SK-N-SH (cell line): ENCODE measurements at regions not wholly inside any gene's neighbourhood (a gene's known extent, or its start where the extent isn't known, plus 50 kb on each side); places are given as distances from the start of the nearest gene placed in this dataset.

Source experiments
- CTCF ChIA-PET: fragments of 300-600, 350-600 bp; formaldehyde crosslinking; extraction: SDS; loops from one replicate; lab custom pipeline; 2021; lab: Yijun Ruan, JAX
- POLR2A ChIA-PET: fragments of 350-600 bp; sonication (Branson Sonifier 250); formaldehyde crosslinking; extraction: SDS; loops from one replicate; lab custom pipeline; 2020; ENCODE audit warnings: antibody characterized with exemption, inconsistent platforms; lab: Yijun Ruan, JAX
- DNase-seq: peaks from one replicate; pipeline ENCODE4 v3.0.0; 2012
- H2AFZ ChIP-seq: fragments of 200-600 bp; sonication (generic); 2 replicates; pipeline ENCODE4 v1.8.1; 2016; ENCODE audit warnings: antibody characterized with exemption, mild to moderate bottlenecking, low read depth
- H3F3A ChIP-seq: fragments of 200-600 bp; sonication (generic); replicated peaks from 2 replicates; pipeline ENCODE3; 2016; ENCODE audit warnings: antibody characterized with exemption, mild to moderate bottlenecking; ENCODE audit not compliant: insufficient read depth
- H3K27ac ChIP-seq, 2 experiments: fragments of 200-500 bp in 1 of 2; fragments of 200-600 bp in 1 of 2; sonication (Bioruptor generic) in 1 of 2; sonication (generic), shearing (Covaris generic) in 1 of 2; 2 replicates each; pipeline versions ENCODE4 v1.5.1 to v1.6.1; 2014 to 2016; ENCODE audit warnings: low read depth in 2 of 2, inconsistent platforms in 1 of 2, low read length in 1 of 2, mild to moderate bottlenecking in 1 of 2, mixed read lengths in 1 of 2
- H3K27me3 ChIP-seq: fragments of 200-600 bp; sonication (generic), shearing (Covaris generic); 2 replicates; pipeline ENCODE4 v1.6.1; 2016; ENCODE audit warnings: mixed run types; ENCODE audit not compliant: insufficient read depth
- H3K36me3 ChIP-seq, 2 experiments: fragments of 200-500 bp in 1 of 2; fragments of 200-600 bp in 1 of 2; sonication (Bioruptor generic) in 1 of 2; sonication (generic) in 1 of 2; replicated peaks in 1 of 2; 2 replicates each; pipeline versions ENCODE3 to v1.5.1; 2014 to 2016; ENCODE audit warnings: low read length in 1 of 2, mild to moderate bottlenecking in 1 of 2; ENCODE audit not compliant: insufficient read depth in 2 of 2, control insufficient read depth in 1 of 2
- H3K4me1 ChIP-seq, 2 experiments: fragments of 200-500 bp in 1 of 2; fragments of 200-600 bp in 1 of 2; sonication (Bioruptor generic) in 1 of 2; sonication (generic), shearing (Covaris generic) in 1 of 2; 2 replicates each; pipeline versions ENCODE4 v1.5.1 to v1.6.1; 2014 to 2016; ENCODE audit warnings: low read depth in 1 of 2, low read length in 1 of 2, mixed run types in 1 of 2; ENCODE audit not compliant: insufficient read depth in 2 of 2, control insufficient read depth in 1 of 2
- H3K4me2 ChIP-seq: fragments of 200-600 bp; sonication (generic), shearing (Covaris generic); 2 replicates; pipeline ENCODE4 v1.6.1; 2017; ENCODE audit warnings: mixed run types
- H3K4me3 ChIP-seq, 2 experiments: fragments of 200-500 bp in 1 of 2; fragments of 200-600 bp in 1 of 2; sonication (Bioruptor generic) in 1 of 2; sonication (generic), shearing (Covaris generic) in 1 of 2; 2 replicates each; pipeline versions ENCODE4 v1.5.1 to v1.8.1; 2014 to 2016; ENCODE audit warnings: low read depth in 2 of 2, inconsistent platforms in 1 of 2, low read length in 1 of 2, mild to moderate bottlenecking in 1 of 2, mixed read lengths in 1 of 2, moderate library complexity in 1 of 2
- H3K79me2 ChIP-seq: fragments of 200-600 bp; sonication (generic); 2 replicates; pipeline ENCODE4 v1.8.1; 2017; ENCODE audit warnings: mild to moderate bottlenecking; ENCODE audit not compliant: insufficient read depth
- H3K9ac ChIP-seq: fragments of 200-600 bp; sonication (generic); 2 replicates; pipeline ENCODE4 v1.6.1; 2017; ENCODE audit warnings: mixed run types
- H3K9me2 ChIP-seq: fragments of 200-600 bp; sonication (generic); 2 replicates; pipeline ENCODE4 v1.6.1; 2017; ENCODE audit warnings: mixed run types
- H3K9me3 ChIP-seq: fragments of 200-600 bp; sonication (generic); 2 replicates; pipeline ENCODE4 v1.6.1; 2017; ENCODE audit warnings: mixed run types, mild to moderate bottlenecking, moderate library complexity
- H4K20me1 ChIP-seq: fragments of 200-600 bp; sonication (generic); 2 replicates; pipeline ENCODE4 v1.6.1; 2017; ENCODE audit warnings: mild to moderate bottlenecking, mixed run types; ENCODE audit not compliant: insufficient read depth
- CTCF ChIP-seq: fragments of 200-600 bp; sonication (generic); IDR thresholded peaks from 2 replicates; pipeline ENCODE4 v1.6.1; 2017; ENCODE audit warnings: antibody characterized with exemption, mild to moderate bottlenecking, moderate library complexity
- ELF1 ChIP-seq: IDR thresholded peaks from 2 replicates; pipeline ENCODE4 v1.4.0; 2012
- EP300 ChIP-seq, 2 experiments: IDR thresholded peaks; 2 replicates each; pipeline versions ENCODE4 v1.4.0 to v1.6.1; 2012; ENCODE audit warnings: borderline replicate concordance in 1 of 2, low read depth in 1 of 2, low read length in 1 of 2
- FOXM1 ChIP-seq: IDR thresholded peaks from 2 replicates; pipeline ENCODE4 v1.4.0; 2012; ENCODE audit warnings: low read depth, mild to moderate bottlenecking
- NFIC ChIP-seq: IDR thresholded peaks from 2 replicates; pipeline ENCODE4 v1.4.0; 2012; ENCODE audit warnings: borderline replicate concordance
- NRF1 ChIP-seq: IDR thresholded peaks from 2 replicates; pipeline ENCODE4 v1.6.1; 2012; ENCODE audit warnings: low read depth, mild to moderate bottlenecking, low read length
- PBX3 ChIP-seq: IDR thresholded peaks from 2 replicates; pipeline ENCODE4; 2012
- POLR2AphosphoS5 ChIP-seq: IDR thresholded peaks from 2 replicates; pipeline ENCODE4 v1.6.1; 2012; ENCODE audit warnings: low read depth, low read length
- RAD21 ChIP-seq: IDR thresholded peaks from 2 replicates; pipeline ENCODE4 v1.6.1; 2012; ENCODE audit warnings: mild to moderate bottlenecking, low read length
- RCOR1 ChIP-seq: fragments of 150-350 bp; IDR thresholded peaks from 2 replicates; pipeline ENCODE4 v1.6.1; 2017; ENCODE audit warnings: antibody characterized with exemption, low read length
- SIN3A ChIP-seq: IDR thresholded peaks from 2 replicates; pipeline ENCODE4 v1.6.1; 2012; ENCODE audit warnings: low read depth, mild to moderate bottlenecking, low read length, moderate library complexity, borderline replicate concordance
- TAF1 ChIP-seq: IDR thresholded peaks from 2 replicates; pipeline ENCODE4 v1.6.1; 2012; ENCODE audit warnings: low read depth, mild to moderate bottlenecking, low read length, moderate library complexity, borderline replicate concordance
- TCF12 ChIP-seq: IDR thresholded peaks from 2 replicates; pipeline ENCODE4 v1.4.0; 2012
- YY1 ChIP-seq: IDR thresholded peaks from 2 replicates; pipeline ENCODE4 v1.4.0; 2012; ENCODE audit warnings: low read depth, mild to moderate bottlenecking
- ZBTB33 ChIP-seq: IDR thresholded peaks from 2 replicates; pipeline ENCODE4 v1.4.0; 2012; ENCODE audit warnings: low read depth, borderline replicate concordance
- WGBS: methylation state at CpG from one replicate; pipeline ENCODE4 v1.1.6; 2017; ENCODE audit warnings: low lambda C conversion rate; 5-methylcytosine and 5-hydroxymethylcytosine counted together
- TF ChIP-seq, protein P1 (sequence below): IDR thresholded peaks from 2 replicates; pipeline ENCODE4 v1.4.0; 2012; ENCODE audit warnings: low read depth
- TF ChIP-seq, protein P2 (sequence below): fragments of 150-350 bp; IDR thresholded peaks from 2 replicates; pipeline ENCODE4 v1.6.1; 2017; ENCODE audit warnings: antibody characterized with exemption, low read length, low read depth, borderline replicate concordance
- TF ChIP-seq, protein P3 (sequence below): fragments of 150-350 bp; IDR thresholded peaks from 2 replicates; pipeline ENCODE4 v1.6.1; 2016; ENCODE audit warnings: mild to moderate bottlenecking, low read depth, low read length
- TF ChIP-seq, protein P4 (sequence below): IDR thresholded peaks from 2 replicates; pipeline ENCODE4 v1.4.0; 2012; ENCODE audit warnings: low read depth, borderline replicate concordance

DNA sequence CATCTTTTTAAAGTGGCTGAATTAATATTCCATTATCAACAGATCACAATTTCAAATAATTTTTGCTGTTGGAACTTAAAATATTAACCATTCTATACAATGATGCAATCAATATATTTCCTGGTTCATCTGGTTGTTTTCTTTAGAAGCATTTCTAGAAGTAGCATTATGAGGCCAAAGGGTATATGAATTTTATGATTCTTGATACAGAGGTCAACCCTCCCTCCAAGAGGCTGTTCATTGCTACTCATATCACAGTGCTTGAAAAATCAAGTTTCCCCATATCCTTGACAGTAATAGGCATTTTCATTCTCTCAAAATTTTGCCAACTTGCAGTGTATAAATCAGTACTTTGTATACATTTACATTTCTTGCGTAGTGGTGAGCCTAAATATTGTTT is 312.6 kb downstream of the BMPER start:
- POLR2A ChIA-PET, result no interaction called here
- TF ChIP-seq SIN3A (no peak), TAF1 (no peak), YY1 (no peak), POLR2AphosphoS5 (no peak), FOXM1 (no peak), RAD21 (no peak), ZBTB33 (no peak)
- TF ChIP-seq, protein P1, sequence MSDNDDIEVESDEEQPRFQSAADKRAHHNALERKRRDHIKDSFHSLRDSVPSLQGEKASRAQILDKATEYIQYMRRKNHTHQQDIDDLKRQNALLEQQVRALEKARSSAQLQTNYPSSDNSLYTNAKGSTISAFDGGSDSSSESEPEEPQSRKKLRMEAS, result no peak
- TF ChIP-seq, protein P2, sequence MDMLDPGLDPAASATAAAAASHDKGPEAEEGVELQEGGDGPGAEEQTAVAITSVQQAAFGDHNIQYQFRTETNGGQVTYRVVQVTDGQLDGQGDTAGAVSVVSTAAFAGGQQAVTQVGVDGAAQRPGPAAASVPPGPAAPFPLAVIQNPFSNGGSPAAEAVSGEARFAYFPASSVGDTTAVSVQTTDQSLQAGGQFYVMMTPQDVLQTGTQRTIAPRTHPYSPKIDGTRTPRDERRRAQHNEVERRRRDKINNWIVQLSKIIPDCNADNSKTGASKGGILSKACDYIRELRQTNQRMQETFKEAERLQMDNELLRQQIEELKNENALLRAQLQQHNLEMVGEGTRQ, result no peak
- TF ChIP-seq, all 33 proteins: peak for 0
- CTCF ChIA-PET, result no interaction called here

DNA sequence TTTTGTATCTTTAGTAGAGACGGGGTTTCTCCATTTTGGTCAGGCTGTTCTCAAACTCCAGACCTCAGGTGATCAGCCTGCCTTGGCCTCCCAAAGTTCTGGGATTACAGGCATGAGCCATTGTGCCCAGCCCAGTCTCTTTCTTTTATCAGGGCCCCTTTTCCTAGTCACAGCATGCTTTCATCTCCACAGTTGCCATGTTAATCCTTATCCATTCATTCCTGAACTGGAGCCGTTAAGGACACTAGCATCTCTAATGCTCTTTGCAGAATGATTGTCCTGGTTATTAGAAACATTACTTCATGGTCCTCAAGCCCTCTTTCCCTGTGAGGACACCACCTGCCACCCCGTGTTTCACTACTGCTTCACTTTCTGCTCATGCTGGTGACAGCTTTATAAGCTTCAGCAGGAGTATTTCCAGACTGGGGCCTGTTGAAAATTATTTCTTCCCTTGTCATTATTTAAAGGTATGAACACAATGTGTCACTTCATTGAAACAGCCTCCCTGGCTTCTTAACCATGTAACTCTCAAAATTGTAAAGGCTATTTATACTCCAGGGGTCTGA is 313.9 kb downstream of the BMPER start:
- Histone ChIP-seq H3K4me3 (no peak overlapping the region), H3K9ac (no peak overlapping the region), H3K4me1 (no peaks in the 10 kb centered on the region), H2AFZ (no peak overlapping the region), H3K36me3 (no peaks in the 10 kb centered on the region), H3K9me3 (no peaks in the 10 kb centered on the region), H3F3A (no peaks in the 10 kb centered on the region), H3K27ac (no peak overlapping the region), H3K27me3 (no peaks in the 10 kb centered on the region), H4K20me1 (no peaks in the 10 kb centered on the region), H3K4me2 (no peak overlapping the region), H3K9me2 (no peaks in the 10 kb centered on the region), H3K79me2 (no peaks in the 10 kb centered on the region)
- POLR2A ChIA-PET, result interaction anchor here (0.5 kb wide), 1 partner anchor 9 kb away, joined by 3 read pairs; no protein-coding TSS in a partner anchor
- DNase-seq, result no peak
- CTCF ChIA-PET, result no interaction called here
- 16% methylated on average over 3 of the region's 3 CpGs for WGBS
- TF ChIP-seq EP300 (IDR thresholded peaks at IDR 0.05; ENCODE audit: borderline replicate concordance in 1 of 2, low read depth in 1 of 2, low read length in 1 of 2) (no peak), PBX3 (no peak), ELF1 (no peak), TCF12 (no peak), FOXM1 (no peak), TAF1 (no peak), RAD21 (no peak), NRF1 (no peak), SIN3A (no peak), CTCF (no peak), NFIC (no peak), RCOR1 (no peak)
- TF ChIP-seq, protein P3, sequence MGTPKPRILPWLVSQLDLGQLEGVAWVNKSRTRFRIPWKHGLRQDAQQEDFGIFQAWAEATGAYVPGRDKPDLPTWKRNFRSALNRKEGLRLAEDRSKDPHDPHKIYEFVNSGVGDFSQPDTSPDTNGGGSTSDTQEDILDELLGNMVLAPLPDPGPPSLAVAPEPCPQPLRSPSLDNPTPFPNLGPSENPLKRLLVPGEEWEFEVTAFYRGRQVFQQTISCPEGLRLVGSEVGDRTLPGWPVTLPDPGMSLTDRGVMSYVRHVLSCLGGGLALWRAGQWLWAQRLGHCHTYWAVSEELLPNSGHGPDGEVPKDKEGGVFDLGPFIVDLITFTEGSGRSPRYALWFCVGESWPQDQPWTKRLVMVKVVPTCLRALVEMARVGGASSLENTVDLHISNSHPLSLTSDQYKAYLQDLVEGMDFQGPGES, result no peak
- TF ChIP-seq, protein P4, sequence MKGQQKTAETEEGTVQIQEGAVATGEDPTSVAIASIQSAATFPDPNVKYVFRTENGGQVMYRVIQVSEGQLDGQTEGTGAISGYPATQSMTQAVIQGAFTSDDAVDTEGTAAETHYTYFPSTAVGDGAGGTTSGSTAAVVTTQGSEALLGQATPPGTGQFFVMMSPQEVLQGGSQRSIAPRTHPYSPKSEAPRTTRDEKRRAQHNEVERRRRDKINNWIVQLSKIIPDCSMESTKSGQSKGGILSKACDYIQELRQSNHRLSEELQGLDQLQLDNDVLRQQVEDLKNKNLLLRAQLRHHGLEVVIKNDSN, result no peak

More for the DNA sequence above, 312.6 kb downstream of the BMPER start:
- Histone ChIP-seq H3K9me2 (no peaks in the 10 kb centered on the region), H3K9me3 (no peaks in the 10 kb centered on the region), H2AFZ (no peak overlapping the region), H3K4me1 (no peaks in the 10 kb centered on the region), H3K79me2 (no peaks in the 10 kb centered on the region), H3K27ac (no peak overlapping the region), H3K9ac (no peak overlapping the region), H3K4me2 (no peak overlapping the region), H3K27me3 (no peaks in the 10 kb centered on the region), H3F3A (no peaks in the 10 kb centered on the region), H3K36me3 (no peaks in the 10 kb centered on the region), H4K20me1 (no peaks in the 10 kb centered on the region), H3K4me3 (no peak overlapping the region)
- WGBS, result 79% methylated on average over 1 of the region's 1 CpG
- DNase-seq, result no peak
